Gastrocnemius medialis (tissue), 4 donors: ENCODE measurements at regions not wholly inside any gene's neighbourhood (a gene's known extent, or its start where the extent isn't known, plus 50 kb on each side); places are given as distances from the start of the nearest gene placed in this dataset.

ENCODE experiments used
- POLR2A ChIP-seq, 2 donors: fragments of 450-650 bp; IDR thresholded peaks; one replicate each; pipeline ENCODE4 v1.6.1; 2017; ENCODE audit warnings: antibody characterized with exemption in 2 of 2, mild to moderate bottlenecking in 2 of 2, moderate library complexity in 2 of 2
- TF ChIP-seq, protein P1 (sequence below), 5 experiments: fragments of 450-650 bp in 3 of 5; fragments of 200-600 bp in 2 of 5; sonication (generic) in 2 of 5; IDR thresholded peaks in 4 of 5; conservative IDR thresholded peaks in 1 of 5; 1 replicate in 4 of 5; 2 replicates in 1 of 5; pipeline ENCODE4 v1.5.1; 2016 to 2019; ENCODE audit warnings: antibody characterized with exemption in 5 of 5, mild to moderate bottlenecking in 3 of 5, moderate library complexity in 3 of 5

DNA sequence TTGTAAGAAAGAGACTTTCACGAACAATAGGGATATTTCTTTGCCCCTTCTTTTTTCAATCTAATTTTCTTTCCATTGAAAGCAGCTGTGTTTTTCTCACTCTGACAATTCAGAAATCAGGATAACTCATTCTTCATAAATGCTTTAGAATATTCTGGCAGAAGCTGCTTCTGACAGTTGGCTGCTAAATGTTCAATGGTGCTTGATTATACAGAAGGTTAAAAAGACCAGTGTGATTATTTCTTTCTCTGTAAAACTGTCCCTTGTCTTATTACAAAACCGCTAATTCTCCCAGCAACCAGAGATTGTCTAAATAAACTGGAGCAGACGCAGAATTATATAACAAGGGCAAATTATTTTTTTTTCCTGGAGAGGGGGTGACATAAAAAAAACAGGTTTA is 394.4 kb downstream of the SPRY2 start:
- TF ChIP-seq, protein P1, sequence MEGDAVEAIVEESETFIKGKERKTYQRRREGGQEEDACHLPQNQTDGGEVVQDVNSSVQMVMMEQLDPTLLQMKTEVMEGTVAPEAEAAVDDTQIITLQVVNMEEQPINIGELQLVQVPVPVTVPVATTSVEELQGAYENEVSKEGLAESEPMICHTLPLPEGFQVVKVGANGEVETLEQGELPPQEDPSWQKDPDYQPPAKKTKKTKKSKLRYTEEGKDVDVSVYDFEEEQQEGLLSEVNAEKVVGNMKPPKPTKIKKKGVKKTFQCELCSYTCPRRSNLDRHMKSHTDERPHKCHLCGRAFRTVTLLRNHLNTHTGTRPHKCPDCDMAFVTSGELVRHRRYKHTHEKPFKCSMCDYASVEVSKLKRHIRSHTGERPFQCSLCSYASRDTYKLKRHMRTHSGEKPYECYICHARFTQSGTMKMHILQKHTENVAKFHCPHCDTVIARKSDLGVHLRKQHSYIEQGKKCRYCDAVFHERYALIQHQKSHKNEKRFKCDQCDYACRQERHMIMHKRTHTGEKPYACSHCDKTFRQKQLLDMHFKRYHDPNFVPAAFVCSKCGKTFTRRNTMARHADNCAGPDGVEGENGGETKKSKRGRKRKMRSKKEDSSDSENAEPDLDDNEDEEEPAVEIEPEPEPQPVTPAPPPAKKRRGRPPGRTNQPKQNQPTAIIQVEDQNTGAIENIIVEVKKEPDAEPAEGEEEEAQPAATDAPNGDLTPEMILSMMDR (IDR thresholded peaks at IDR 0.05 in 4 of 5, conservative IDR thresholded peaks at IDR 0.05 in 1 of 5): no peak
- TF ChIP-seq POLR2A (IDR thresholded peaks at IDR 0.05): no peak
